OCI-LY7 (cell line): ENCODE measurements at regions not wholly inside any gene's neighbourhood (a gene's known extent, or its start where the extent isn't known, plus 50 kb on each side); places are given as distances from the start of the nearest gene placed in this dataset.

Experiments used
- BruUV-seq: library from RNA; stranded (reverse); fragments of 400-500 nt; replicated peaks from 2 replicates; lab custom pipeline; 2021; lab: Mats Ljungman, UMichigan
- CTCF ChIA-PET: fragments of 300-600 bp; sonication (Branson Sonifier 250); formaldehyde crosslinking; loops from one replicate; lab custom pipeline; 2022; ENCODE audit warnings: antibody characterized with exemption; ENCODE audit not compliant: unreplicated experiment; lab: Charles Lee
- POLR2A ChIA-PET: fragments of 300-600 bp; sonication (Branson Sonifier 250); formaldehyde crosslinking; loops from one replicate; lab custom pipeline; 2022; ENCODE audit warnings: antibody characterized with exemption; lab: Charles Lee
- DNase-seq: peaks from one replicate; pipeline ENCODE4 v3.0.0-alpha.2; 2015; ENCODE audit warnings: low spot score
- H2AFZ ChIP-seq: fragments of 200-600 bp; sonication (generic), shearing (Covaris generic); 2 replicates; pipeline ENCODE4 v1.6.1; 2014; ENCODE audit warnings: mild to moderate bottlenecking, antibody characterized with exemption, low read length, moderate library complexity
- H3K27ac ChIP-seq: fragments of 200-600 bp; sonication (generic); 2 replicates; pipeline ENCODE4 v1.5.1; 2014; ENCODE audit warnings: mixed run types, low read depth, mild to moderate bottlenecking, moderate library complexity, low read length, inconsistent platforms; ENCODE audit not compliant: poor library complexity, severe bottlenecking
- H3K36me3 ChIP-seq: fragments of 200-600 bp; sonication (generic); 2 replicates; pipeline ENCODE4 v1.6.1; 2014; ENCODE audit warnings: mild to moderate bottlenecking, antibody characterized with exemption, low read length, moderate library complexity, mixed read lengths; ENCODE audit not compliant: insufficient read depth
- H3K4me1 ChIP-seq: fragments of 200-600 bp; sonication (generic); 2 replicates; pipeline ENCODE4 v1.5.1; 2014; ENCODE audit warnings: mild to moderate bottlenecking, low read length; ENCODE audit not compliant: insufficient read depth, poor library complexity, severe bottlenecking
- H3K4me2 ChIP-seq: fragments of 200-600 bp; sonication (generic); 2 replicates; pipeline ENCODE4 v1.6.1; 2014; ENCODE audit warnings: mild to moderate bottlenecking, low read length
- H3K4me3 ChIP-seq: fragments of 200-600 bp; sonication (generic); 2 replicates; pipeline ENCODE4 v1.5.1; 2014; ENCODE audit warnings: mild to moderate bottlenecking, low read depth, low read length; ENCODE audit not compliant: poor library complexity, severe bottlenecking
- H3K79me2 ChIP-seq: fragments of 200-600 bp; sonication (generic); 2 replicates; pipeline ENCODE4 v1.6.1; 2016; ENCODE audit warnings: low read depth, mild to moderate bottlenecking, low read length, moderate library complexity, mixed read lengths; ENCODE audit not compliant: insufficient read depth
- H3K9me2 ChIP-seq: fragments of 200-600 bp; sonication (generic); 2 replicates; pipeline ENCODE4 v1.6.1; 2016; ENCODE audit warnings: mild to moderate bottlenecking, low read length, mixed read lengths; ENCODE audit not compliant: insufficient read depth
- H3K9me3 ChIP-seq: fragments of 200-600 bp; sonication (generic); 2 replicates; pipeline ENCODE4 v1.6.1; 2014; ENCODE audit warnings: mild to moderate bottlenecking, mixed run types, low read length, mixed read lengths
- H4K20me1 ChIP-seq: fragments of 200-600 bp; sonication (generic); 2 replicates; pipeline ENCODE4 v1.6.1; 2014; ENCODE audit warnings: mild to moderate bottlenecking, antibody characterized with exemption, low read length, moderate library complexity, mixed read lengths; ENCODE audit not compliant: insufficient read depth
- CTCF ChIP-seq: fragments of 200-600 bp; sonication (generic); conservative IDR thresholded peaks from 2 replicates; pipeline ENCODE4 v1.5.1; 2014; ENCODE audit warnings: mild to moderate bottlenecking, antibody characterized with exemption, low read length, moderate library complexity, mixed read lengths
- EZH2phosphoT487 ChIP-seq: fragments of 200-600 bp; sonication (generic); IDR thresholded peaks from 2 replicates; pipeline ENCODE4 v1.6.1; 2018; ENCODE audit warnings: low read depth, borderline replicate concordance, mild to moderate bottlenecking, mixed run types, antibody characterized with exemption, low read length, moderate library complexity, mixed read lengths
- intact Hi-C: fragments of 100-400 bp; cut with micrococcal nuclease; formaldehyde crosslinking; loops from one replicate; pipeline ENCODE4 v1.10.0; 2022; ENCODE audit not compliant: unreplicated experiment

- no peak overlapping the region for H3K4me2 ChIP-seq
- no peaks in the 10 kb centered on the region for H3K9me2 ChIP-seq
- POLR2A ChIA-PET = no interaction called here
- H3K9me3 ChIP-seq = no peaks in the 10 kb centered on the region
- H3K79me2 ChIP-seq = no peaks in the 10 kb centered on the region
- no peaks in the 10 kb centered on the region for H3K36me3 ChIP-seq
- no peak for DNase-seq
- no peaks in the 10 kb centered on the region for H4K20me1 ChIP-seq
- H2AFZ ChIP-seq = no peak overlapping the region
- CTCF ChIA-PET = no interaction called here
- intact Hi-C loops = no loop called here
- no peak overlapping the region for H3K4me3 ChIP-seq
- no peak overlapping the region for H3K27ac ChIP-seq
- H3K4me1 ChIP-seq = no peaks in the 10 kb centered on the region
- no TSS peak for BruUV-seq
- TF ChIP-seq CTCF (no peak), EZH2phosphoT487 (no peak)
Measured at GRCh38 chr13:94859278-94859691, 146.9 kb upstream of the SOX21 start.

DNA sequence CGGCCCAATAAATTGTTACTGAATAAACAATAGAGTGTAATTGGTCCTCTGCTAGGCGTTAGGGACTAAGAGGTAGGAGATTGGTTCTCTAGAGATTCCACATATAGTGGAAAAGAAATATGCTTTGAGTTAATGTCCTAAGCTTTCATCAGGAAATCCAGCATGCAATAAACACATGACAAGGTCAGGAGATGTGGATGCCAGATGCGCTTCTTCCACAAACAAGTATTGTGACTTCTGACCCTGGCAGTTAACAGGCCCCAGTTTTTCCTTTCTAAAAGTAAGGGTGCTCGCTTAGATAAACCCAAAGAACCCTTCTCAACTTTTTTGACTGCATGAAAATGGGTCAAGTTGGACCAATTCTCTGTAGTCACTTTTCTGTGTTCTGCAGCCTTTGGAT lies 146.5 kb upstream of the SOX21 start:
- no peaks in the 10 kb centered on the region for H3K79me2 ChIP-seq
- no peak for TF ChIP-seq CTCF
- no peak for TF ChIP-seq EZH2phosphoT487
- no peak overlapping the region for H3K4me2 ChIP-seq
- POLR2A ChIA-PET = no interaction called here
- BruUV-seq = no TSS peak
- H4K20me1 ChIP-seq = no peaks in the 10 kb centered on the region
- H3K36me3 ChIP-seq = no peaks in the 10 kb centered on the region
- no peak for DNase-seq
- H3K27ac ChIP-seq = no peak overlapping the region
- no peaks in the 10 kb centered on the region for H3K9me3 ChIP-seq
- H3K4me3 ChIP-seq = no peak overlapping the region
- intact Hi-C loops = no loop called here
- no peaks in the 10 kb centered on the region for H3K4me1 ChIP-seq
- no peak overlapping the region for H2AFZ ChIP-seq
- no peaks in the 10 kb centered on the region for H3K9me2 ChIP-seq
- CTCF ChIA-PET = no interaction called here

GRCh38 chr13:94854688-94855087 lies 142.3 kb upstream of the SOX21 start:
- Histone ChIP-seq H3K36me3 (no peaks in the 10 kb centered on the region), H3K9me2 (no peaks in the 10 kb centered on the region), H3K27ac (no peak overlapping the region), H2AFZ (no peak overlapping the region), H4K20me1 (no peaks in the 10 kb centered on the region), H3K4me1 (no peaks in the 10 kb centered on the region), H3K9me3 (no peaks in the 10 kb centered on the region), H3K79me2 (no peaks in the 10 kb centered on the region), H3K4me3 (no peak overlapping the region), H3K4me2 (no peak overlapping the region)
- CTCF ChIA-PET = no interaction called here
- no peak for DNase-seq
- BruUV-seq = no TSS peak
- no peak for TF ChIP-seq EZH2phosphoT487
- TF ChIP-seq CTCF = no peak
- intact Hi-C loops = no loop called here
- POLR2A ChIA-PET = interaction anchor here (0.6 kb wide), 1 partner anchor 12 kb away, joined by 5 read pairs; no protein-coding TSS in a partner anchor
